Neural cell (in vitro differentiated cells): ENCODE measurements at regions not wholly inside any gene's neighbourhood (a gene's known extent, or its start where the extent isn't known, plus 50 kb on each side); places are given as distances from the start of the nearest gene placed in this dataset.

Experiments used
- H2AFZ ChIP-seq: fragments of 200-600, 300-800 bp; sonication (generic), shearing (Covaris generic); 2 replicates; pipeline ENCODE4 v1.6.0; 2014; ENCODE audit warnings: low read depth, mild to moderate bottlenecking, antibody characterized with exemption, low read length, moderate library complexity
- H3F3A ChIP-seq: fragments of 200-600 bp; shearing (Covaris generic); 2 replicates; pipeline ENCODE4 v1.6.1; 2016; ENCODE audit warnings: mild to moderate bottlenecking, moderate library complexity, mixed read lengths, antibody characterized with exemption, low read length; ENCODE audit not compliant: insufficient read depth, poor library complexity, severe bottlenecking
- H3K27ac ChIP-seq: fragments of 200-600, 300-800 bp; sonication (generic), shearing (Covaris generic); 2 replicates; pipeline ENCODE4 v1.5.1; 2014; ENCODE audit warnings: mild to moderate bottlenecking, low read length, moderate library complexity
- H3K27me3 ChIP-seq: fragments of 300-800, 200-600 bp; sonication (generic), shearing (Covaris generic); 2 replicates; pipeline ENCODE4 v1.6.0; 2014; ENCODE audit warnings: mild to moderate bottlenecking, low read depth, low read length, moderate library complexity; ENCODE audit not compliant: insufficient read depth
- H3K36me3 ChIP-seq: fragments of 300-800, 200-600 bp; sonication (generic), shearing (Covaris generic); 2 replicates; pipeline ENCODE4 v1.5.1; 2014; ENCODE audit warnings: mild to moderate bottlenecking, antibody characterized with exemption, low read length, moderate library complexity; ENCODE audit not compliant: insufficient read depth
- H3K4me2 ChIP-seq: fragments of 300-800, 200-600 bp; sonication (generic), shearing (Covaris generic); 2 replicates; pipeline ENCODE4 v1.6.0; 2014; ENCODE audit warnings: mild to moderate bottlenecking, low read length
- H3K4me3 ChIP-seq: fragments of 300-800, 200-600 bp; sonication (generic), shearing (Covaris generic); 2 replicates; pipeline ENCODE4 v1.5.1; 2014; ENCODE audit warnings: mild to moderate bottlenecking, low read length, moderate library complexity
- H3K79me2 ChIP-seq: fragments of 200-600 bp; shearing (Covaris generic); replicated peaks from 2 replicates; pipeline ENCODE4 v1.6.0; 2014; ENCODE audit warnings: mild to moderate bottlenecking, low read length, moderate library complexity; ENCODE audit not compliant: insufficient read depth
- H3K9ac ChIP-seq: fragments of 300-800, 200-600 bp; sonication (generic), shearing (Covaris generic); 2 replicates; pipeline ENCODE4 v1.6.1; 2016; ENCODE audit warnings: mild to moderate bottlenecking, low read length, mixed read lengths
- H3K9me2 ChIP-seq: fragments of 200-600 bp; shearing (Covaris generic); 2 replicates; pipeline ENCODE4 v1.6.1; 2016; ENCODE audit warnings: mild to moderate bottlenecking, low read length, mixed read lengths; ENCODE audit not compliant: insufficient read depth
- H3K9me3 ChIP-seq: fragments of 200-600, 300-800 bp; sonication (generic), shearing (Covaris generic); 2 replicates; pipeline ENCODE4 v1.6.1; 2016; ENCODE audit warnings: mild to moderate bottlenecking, mixed run types, low read length, moderate library complexity, mixed read lengths
- H4K20me1 ChIP-seq: fragments of 200-600 bp; shearing (Covaris generic); 2 replicates; pipeline ENCODE4 v1.6.1; 2016; ENCODE audit warnings: mild to moderate bottlenecking, mixed run types; ENCODE audit not compliant: insufficient read depth
- CTCF ChIP-seq: fragments of 450-650 bp; IDR thresholded peaks from 2 replicates; pipeline ENCODE4 v1.5.1; 2014; ENCODE audit warnings: antibody characterized with exemption, mild to moderate bottlenecking, moderate library complexity; ENCODE audit not compliant: poor library complexity, severe bottlenecking
- EP300 ChIP-seq: fragments of 450-650 bp; conservative IDR thresholded peaks from 2 replicates; pipeline ENCODE4 v1.6.1; 2014; ENCODE audit warnings: antibody characterized with exemption, mild to moderate bottlenecking, moderate library complexity; ENCODE audit not compliant: poor library complexity, severe bottlenecking
- EZH2 ChIP-seq: fragments of 200-600, 300-800 bp; shearing (Covaris generic), sonication (generic); IDR thresholded peaks from 2 replicates; pipeline ENCODE4 v1.6.1; 2014; ENCODE audit warnings: antibody characterized with exemption, low read length, borderline replicate concordance, mild to moderate bottlenecking; ENCODE audit not compliant: insufficient read depth, poor library complexity, severe bottlenecking
- MXI1 ChIP-seq: fragments of 450-650 bp; conservative IDR thresholded peaks from 2 replicates; pipeline ENCODE4 v1.6.1; 2014; ENCODE audit warnings: antibody characterized with exemption, mild to moderate bottlenecking; ENCODE audit not compliant: poor library complexity, severe bottlenecking
- POLR2AphosphoS5 ChIP-seq: IDR thresholded peaks from 2 replicates; pipeline ENCODE4 v1.6.1; 2012
- RAD21 ChIP-seq: fragments of 450-650 bp; conservative IDR thresholded peaks from 2 replicates; pipeline ENCODE4 v1.6.1; 2014; ENCODE audit warnings: antibody characterized with exemption, mild to moderate bottlenecking, moderate library complexity
- REST ChIP-seq: IDR thresholded peaks from 2 replicates; pipeline ENCODE4 v1.6.1; 2012; ENCODE audit warnings: borderline replicate concordance
- SMC3 ChIP-seq: fragments of 450-650 bp; conservative IDR thresholded peaks from 2 replicates; pipeline ENCODE4 v1.6.1; 2014; ENCODE audit warnings: antibody characterized with exemption, mild to moderate bottlenecking, moderate library complexity; ENCODE audit not compliant: poor library complexity
- TAF1 ChIP-seq: IDR thresholded peaks from 2 replicates; pipeline ENCODE4 v1.6.1; 2012; ENCODE audit warnings: low read depth

- no peaks in the 10 kb centered on the region for H3K36me3 ChIP-seq
- H3F3A ChIP-seq = no peaks in the 10 kb centered on the region
- H2AFZ ChIP-seq = no peak overlapping the region
- H3K4me2 ChIP-seq = no peak overlapping the region
- no peaks in the 10 kb centered on the region for H3K9me2 ChIP-seq
- H3K9ac ChIP-seq = no peak overlapping the region
- H3K9me3 ChIP-seq = peaks cover 7% of the 10 kb centered on the region
- TF ChIP-seq MXI1 (no peak), EZH2 (no peak), CTCF (no peak), EP300 (no peak), RAD21 (no peak), SMC3 (no peak), REST (no peak)
- no peak overlapping the region for H3K27ac ChIP-seq
- no peak overlapping the region for H3K4me3 ChIP-seq
- no peaks in the 10 kb centered on the region for H3K27me3 ChIP-seq
- no peaks in the 10 kb centered on the region for H3K79me2 ChIP-seq
- H4K20me1 ChIP-seq = no peaks in the 10 kb centered on the region
These were observed 161.6 kb upstream of the KCNJ15 start for GRCh38 chr21:38095220-38095619.

GRCh38 chr21:38097789-38098188, 159.0 kb upstream of the KCNJ15 start:
- H3K4me2 ChIP-seq = no peak overlapping the region
- H2AFZ ChIP-seq = no peak overlapping the region
- H3K9ac ChIP-seq = no peak overlapping the region
- no peak for TF ChIP-seq POLR2AphosphoS5
- no peaks in the 10 kb centered on the region for H3K27me3 ChIP-seq
- no peaks in the 10 kb centered on the region for H4K20me1 ChIP-seq
- H3K36me3 ChIP-seq = no peaks in the 10 kb centered on the region
- peaks cover 7% of the 10 kb centered on the region for H3K9me3 ChIP-seq
- no peaks in the 10 kb centered on the region for H3K79me2 ChIP-seq
- H3K27ac ChIP-seq = no peak overlapping the region
- H3K9me2 ChIP-seq = no peaks in the 10 kb centered on the region
- no peak overlapping the region for H3K4me3 ChIP-seq
- no peaks in the 10 kb centered on the region for H3F3A ChIP-seq

- no peak overlapping the region for H3K9ac ChIP-seq
- H3K9me2 ChIP-seq = no peaks in the 10 kb centered on the region
- no peak overlapping the region for H3K4me2 ChIP-seq
- no peaks in the 10 kb centered on the region for H3K9me3 ChIP-seq
- H4K20me1 ChIP-seq = no peaks in the 10 kb centered on the region
- H3K27ac ChIP-seq = no peak overlapping the region
- no peak overlapping the region for H3K4me3 ChIP-seq
- H2AFZ ChIP-seq = no peak overlapping the region
- H3K27me3 ChIP-seq = no peaks in the 10 kb centered on the region
- H3F3A ChIP-seq = no peaks in the 10 kb centered on the region
- no peaks in the 10 kb centered on the region for H3K36me3 ChIP-seq
- H3K79me2 ChIP-seq = no peaks in the 10 kb centered on the region
- TF ChIP-seq EP300 (no peak), RAD21 (no peak), TAF1 (no peak)
These were observed 144.5 kb upstream of the KCNJ15 start for GRCh38 chr21:38112219-38112789.
